Fibroblast of the aortic adventitia (primary cell): ENCODE measurements at regions not wholly inside any gene's neighbourhood (a gene's known extent, or its start where the extent isn't known, plus 50 kb on each side); places are given as distances from the start of the nearest gene placed in this dataset.
A peak's percentile ranks its signal among the peaks of the same experiment; 100 is the strongest.

Experiments
- DNase-seq: peaks from one replicate; pipeline ENCODE4 v3.0.0-alpha.2; 2010; ENCODE audit warnings: low read depth
- H3K4me3 ChIP-seq: 2 replicates; pipeline ENCODE4 v1.5.1; 2011; ENCODE audit warnings: low read depth, mild to moderate bottlenecking, control low read depth, low read length, moderate library complexity
- CTCF ChIP-seq: IDR thresholded peaks from 2 replicates; pipeline ENCODE4 v1.5.1; 2011; ENCODE audit warnings: mild to moderate bottlenecking, low read length, control low read depth, inconsistent platforms; ENCODE audit not compliant: insufficient read depth

DNA sequence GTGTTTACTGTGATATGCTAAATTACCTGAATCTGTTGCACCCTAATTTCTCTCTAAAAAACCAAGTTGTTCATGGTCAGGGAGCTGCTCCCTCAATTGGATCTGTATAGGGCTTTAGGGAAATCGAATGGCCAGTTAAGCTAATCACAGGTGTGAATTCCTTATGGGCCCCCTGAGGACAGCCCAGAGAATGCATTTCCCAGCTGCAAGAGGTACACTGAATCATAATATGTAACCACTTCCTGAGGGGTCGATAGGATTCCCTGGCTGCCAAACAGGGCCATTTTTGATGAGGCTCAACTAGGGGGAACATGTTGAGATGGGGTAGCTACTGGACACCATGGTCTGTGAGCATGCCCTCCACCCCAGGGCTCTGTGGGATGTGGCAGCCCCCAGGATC lies 478.6 kb downstream of the CCDC171 start:
- no peak overlapping the region for H3K4me3 ChIP-seq
- no peak for DNase-seq
- TF ChIP-seq CTCF = no peak

DNA sequence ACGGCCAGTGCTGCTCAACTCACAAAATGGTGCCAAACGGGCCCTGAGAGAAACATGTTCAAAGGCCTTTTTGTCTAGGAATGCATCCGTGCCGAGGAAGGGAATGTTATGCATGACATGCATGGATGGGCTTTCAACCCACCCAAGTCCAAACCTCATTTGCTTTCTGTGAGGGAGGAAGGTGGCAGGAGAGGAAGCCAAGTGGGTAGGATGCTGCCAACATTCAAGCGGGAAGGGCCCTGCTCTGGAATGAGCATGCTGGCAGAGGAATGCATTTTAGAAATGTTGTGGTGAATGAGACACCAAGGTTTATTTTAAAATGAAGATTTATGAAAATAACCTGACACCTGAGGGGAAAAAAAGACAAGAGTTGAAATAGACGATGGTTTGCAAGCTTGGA lies 479.1 kb downstream of the CCDC171 start:
- no peak overlapping the region for H3K4me3 ChIP-seq
- no peak for TF ChIP-seq CTCF
- peak; percentile 39 for DNase-seq

DNA sequence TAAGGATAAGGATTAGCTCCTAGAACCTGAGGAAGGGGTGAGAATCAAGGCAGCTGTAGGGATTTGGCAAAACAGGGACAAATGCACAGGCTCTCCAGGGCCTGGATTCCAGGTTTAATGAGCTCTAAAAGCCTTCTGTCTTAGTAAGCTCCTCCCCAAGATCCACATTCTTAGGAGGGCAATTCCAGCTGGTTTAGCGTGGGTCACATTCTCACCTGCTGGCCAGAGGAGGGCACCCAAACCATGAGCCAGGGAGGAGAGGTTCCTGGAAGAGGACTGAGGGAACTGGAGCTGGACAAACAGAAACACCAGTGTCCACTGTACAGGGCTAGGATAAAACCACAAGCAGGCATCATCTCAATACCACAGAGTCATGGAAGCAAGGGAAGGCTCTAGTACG lies 480.0 kb downstream of the CCDC171 start:
- DNase-seq = peak; percentile 50
- no peak overlapping the region for H3K4me3 ChIP-seq
- peak; percentile 31 for TF ChIP-seq CTCF

DNA sequence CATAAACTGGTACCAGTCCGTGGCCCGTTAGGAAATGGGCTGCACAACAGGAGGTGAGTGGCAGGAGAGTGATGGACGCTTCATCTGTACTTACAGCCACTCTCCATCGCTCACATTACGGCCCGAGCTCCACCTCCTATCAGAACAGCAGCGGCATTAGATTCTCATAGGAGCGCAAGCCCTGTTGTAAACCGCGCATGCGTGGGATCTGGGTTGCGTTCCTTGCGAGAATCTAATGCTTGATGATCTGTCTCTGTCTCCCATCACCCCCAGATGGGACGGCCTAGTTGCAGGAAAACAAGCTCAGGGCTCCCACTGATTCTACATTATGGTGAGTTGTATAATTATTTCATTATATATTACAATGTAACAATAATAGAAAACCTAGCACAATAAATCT lies 480.4 kb downstream of the CCDC171 start:
- no peak for TF ChIP-seq CTCF
- DNase-seq = no peak
- no peak overlapping the region for H3K4me3 ChIP-seq

DNA sequence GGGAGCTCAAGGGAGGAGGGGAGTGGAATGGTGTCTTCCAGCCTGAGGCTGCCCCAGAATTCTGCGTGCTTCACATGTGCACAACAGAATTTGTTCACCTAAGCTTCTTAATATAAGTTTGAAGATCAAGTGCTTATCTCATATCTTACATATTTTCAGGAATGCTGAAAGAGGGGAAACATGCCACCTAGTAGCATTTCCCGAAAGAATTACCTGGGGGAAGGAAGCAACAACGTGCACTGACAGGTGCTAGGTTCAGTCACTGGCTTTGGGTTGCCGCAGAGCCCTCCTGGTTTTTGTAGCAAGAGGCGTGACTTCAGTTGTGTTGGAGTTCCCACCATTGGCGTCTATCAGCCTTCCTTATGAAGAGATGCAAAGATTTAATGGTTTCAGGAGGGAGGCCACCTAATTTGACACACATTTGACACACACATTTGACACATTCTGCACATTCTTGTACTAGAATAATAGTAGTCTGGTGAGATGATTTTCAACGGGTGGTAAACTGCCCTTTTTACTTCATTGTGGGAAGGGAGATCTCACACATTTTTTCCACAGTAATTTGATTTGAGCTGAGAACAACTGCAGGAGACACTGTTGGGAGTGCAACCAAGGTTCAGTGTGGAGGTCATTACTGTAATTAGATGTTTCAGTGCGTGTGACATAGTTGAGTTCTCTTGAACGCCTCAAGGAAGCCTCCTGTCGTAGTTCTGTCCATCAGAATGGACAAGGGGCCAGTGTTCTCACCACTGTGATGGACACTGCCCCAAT lies 481.3 kb downstream of the CCDC171 start:
- no peak for DNase-seq
- H3K4me3 ChIP-seq = no peak overlapping the region
- no peak for TF ChIP-seq CTCF

DNA sequence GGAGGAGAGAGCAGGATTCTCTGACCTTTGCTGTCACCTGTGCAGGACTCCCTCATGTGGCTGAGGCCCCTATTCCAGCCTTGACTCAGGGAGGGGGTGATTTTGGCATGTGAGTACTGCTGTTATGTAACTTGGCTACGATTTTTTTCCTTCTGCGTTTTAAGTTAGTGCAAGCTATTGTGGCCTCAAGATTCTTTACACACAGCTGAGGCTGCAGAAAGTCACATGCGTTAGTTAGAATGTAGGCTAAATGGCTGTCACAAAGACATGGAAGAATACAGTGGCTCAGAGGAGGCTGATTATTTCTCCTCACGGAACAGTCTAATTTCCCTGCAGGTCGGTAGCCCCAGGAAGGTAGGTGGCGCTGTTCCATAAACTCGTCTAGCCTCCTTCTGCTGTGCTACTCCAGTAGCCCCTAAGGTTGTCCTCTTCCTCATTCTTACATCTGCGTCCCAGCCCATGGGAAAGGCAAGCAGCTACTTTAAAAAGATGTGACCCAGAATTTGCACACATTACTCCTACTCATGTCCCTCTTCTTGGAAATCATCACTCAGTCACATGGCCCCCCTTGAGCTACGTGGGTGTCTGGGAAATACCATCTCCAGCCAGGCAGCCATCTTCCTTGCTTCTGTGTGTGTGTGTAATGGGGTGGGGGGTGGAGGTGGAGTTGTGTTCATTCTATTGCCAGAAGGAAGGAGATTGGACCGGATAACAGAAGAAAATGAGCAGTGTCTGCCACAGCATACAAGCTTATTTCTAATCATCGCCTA lies 486.6 kb downstream of the CCDC171 start:
- TF ChIP-seq CTCF = peak; percentile 52
- DNase-seq = peak; percentile 42
- H3K4me3 ChIP-seq = no peak overlapping the region
